GM12872 (cell line): ENCODE measurements at regions not wholly inside any gene's neighbourhood (a gene's known extent, or its start where the extent isn't known, plus 50 kb on each side); places are given as distances from the start of the nearest gene placed in this dataset.

Source experiments
- CTCF ChIP-seq: IDR thresholded peaks from 3 replicates; pipeline ENCODE4 v1.5.1; 2011; ENCODE audit warnings: low read depth, mild to moderate bottlenecking, low read length, moderate library complexity; ENCODE audit not compliant: insufficient read depth

GRCh38 chr14:106592115-106592852, 1065.9 kb downstream of the TMEM121 start:
- TF ChIP-seq CTCF: peak; percentile 41; the same call in 2 of the 3 replicates

- TF ChIP-seq CTCF: no peak
Observed at GRCh38 chr14:106599209-106599608, 1072.8 kb downstream of the TMEM121 start.

- peak; percentile 63 for TF ChIP-seq CTCF
Observed at GRCh38 chr14:106605548-106606448, 1079.4 kb downstream of the TMEM121 start.

- TF ChIP-seq CTCF: no peak
Observed at GRCh38 chr14:106606936-106607335, 1080.6 kb downstream of the TMEM121 start.

- TF ChIP-seq CTCF: no peak
Observed at GRCh38 chr14:106610691-106611090, 1084.3 kb downstream of the TMEM121 start.

- no peak for TF ChIP-seq CTCF
Observed at GRCh38 chr14:106613256-106613655, 1086.9 kb downstream of the TMEM121 start.

GRCh38 chr14:106618471-106618951, 1092.1 kb downstream of the TMEM121 start:
- TF ChIP-seq CTCF: peak; percentile 78
